Panc1 (cell line): ENCODE measurements at regions not wholly inside any gene's neighbourhood (a gene's known extent, or its start where the extent isn't known, plus 50 kb on each side); places are given as distances from the start of the nearest gene placed in this dataset.

Experiments
- ATAC-seq: fragments of 200-7000 bp; cut with Tn5 transposase; 2 replicates; pipeline ENCODE4 v1.9.1; 2020; ENCODE audit warnings: mild to moderate bottlenecking, moderate library complexity
- BruUV-seq: library from RNA; stranded (reverse); fragments of 400-500 nt; replicated peaks from 2 replicates; lab custom pipeline; 2021; lab: Mats Ljungman, UMichigan
- CTCF ChIA-PET: fragments of 300-600 bp; sonication (Branson Sonifier 250); formaldehyde crosslinking; loops from one replicate; lab custom pipeline; 2022; ENCODE audit warnings: antibody characterized with exemption; lab: Charles Lee
- POLR2A ChIA-PET: fragments of 300-600 bp; sonication (Branson Sonifier 250); formaldehyde crosslinking; loops from one replicate; lab custom pipeline; 2022; ENCODE audit warnings: antibody characterized with exemption; lab: Charles Lee
- DNase-seq: peaks from one replicate; pipeline ENCODE4 v3.0.0-alpha.2; 2010; ENCODE audit warnings: low read depth, low spot score
- H3K27ac ChIP-seq: 2 replicates; pipeline ENCODE4 v1.5.1; 2011; ENCODE audit warnings: mild to moderate bottlenecking, low read length, inconsistent platforms
- H3K27me3 ChIP-seq: fragments of 200-500 bp; sonication (Bioruptor generic); 2 replicates; pipeline ENCODE4 v1.6.0; 2014; ENCODE audit warnings: low read length, inconsistent platforms; ENCODE audit not compliant: control insufficient read depth, insufficient read depth
- H3K36me3 ChIP-seq: fragments of 200-500 bp; sonication (Bioruptor generic); 2 replicates; pipeline ENCODE4 v1.5.1; 2014; ENCODE audit warnings: inconsistent platforms, mild to moderate bottlenecking, low read length, moderate library complexity; ENCODE audit not compliant: control insufficient read depth, insufficient read depth
- H3K4me1 ChIP-seq: 2 replicates; pipeline ENCODE4 v1.5.1; 2011; ENCODE audit warnings: inconsistent platforms, mild to moderate bottlenecking, low read length, moderate library complexity; ENCODE audit not compliant: control insufficient read depth, insufficient read depth
- H3K4me3 ChIP-seq, 2 experiments: 2 replicates each; pipeline ENCODE4 v1.5.1; 2011 to 2012; ENCODE audit warnings: low read depth in 2 of 2, low read length in 2 of 2, mild to moderate bottlenecking in 2 of 2, inconsistent platforms in 1 of 2, moderate library complexity in 1 of 2
- H3K9me3 ChIP-seq: fragments of 200-500 bp; sonication (Bioruptor generic); 2 replicates; pipeline ENCODE4 v1.5.1; 2014; ENCODE audit warnings: low read depth, mild to moderate bottlenecking, inconsistent platforms, low read length, moderate library complexity; ENCODE audit not compliant: control insufficient read depth, insufficient read depth
- CTCF ChIP-seq: fragments of 450-650 bp; IDR thresholded peaks from 2 replicates; pipeline ENCODE4 v1.5.1; 2017; ENCODE audit warnings: mild to moderate bottlenecking
- POLR2AphosphoS5 ChIP-seq: IDR thresholded peaks from 2 replicates; pipeline ENCODE4 v1.6.1; 2012; ENCODE audit warnings: mild to moderate bottlenecking, low read depth, low read length, moderate library complexity
- REST ChIP-seq, 2 experiments: IDR thresholded peaks; 2 replicates each; pipeline ENCODE4 v1.6.1; 2011 to 2012; ENCODE audit warnings: low read depth in 2 of 2, control low read depth in 1 of 2, low read length in 1 of 2, mild to moderate bottlenecking in 1 of 2, moderate library complexity in 1 of 2; ENCODE audit not compliant: insufficient read depth in 1 of 2
- SIN3A ChIP-seq: IDR thresholded peaks from 2 replicates; pipeline ENCODE4 v1.6.1; 2012; ENCODE audit warnings: low read depth, mild to moderate bottlenecking, low read length, moderate library complexity, borderline replicate concordance; ENCODE audit not compliant: insufficient read depth
- TCF7L2 ChIP-seq: IDR thresholded peaks from 2 replicates; pipeline ENCODE4 v1.6.1; 2011; ENCODE audit warnings: mild to moderate bottlenecking, low read depth, low read length, inconsistent platforms
- in situ Hi-C: cut with HindIII; loops from 2 replicates; pipeline ENCODE4 v1.10.0; 2016; ENCODE audit warnings: low sequenced_read_pairs, low pct_unique_long_range_greater_than_20kb
- intact Hi-C: fragments of 100-400 bp; cut with micrococcal nuclease; formaldehyde crosslinking; loops from one replicate; pipeline ENCODE4 v1.10.0; 2022; ENCODE audit not compliant: unreplicated experiment

GRCh38 chr2:8215159-8215863 lies 466.5 kb upstream of the ID2 start:
- CTCF ChIA-PET: no interaction called here
- DNase-seq (no peak), ATAC-seq (no peak)
- POLR2A ChIA-PET: no interaction called here
- no TSS peak for BruUV-seq
- no peak for TF ChIP-seq CTCF
- no peak for TF ChIP-seq POLR2AphosphoS5
- no peak for TF ChIP-seq REST (IDR thresholded peaks at IDR 0.05; ENCODE audit: insufficient read depth in 1 of 2, low read depth in 2 of 2, low read length in 1 of 2)
- no peak for TF ChIP-seq SIN3A
- H3K27me3 ChIP-seq: no peaks in the 10 kb centered on the region; the same call in 1 of the 2 replicates
- H3K4me3 ChIP-seq: no peak overlapping the region
- in situ Hi-C loops: no loop called here
- no peak overlapping the region for H3K27ac ChIP-seq
- intact Hi-C loops: no loop called here
- no peaks in the 10 kb centered on the region for H3K9me3 ChIP-seq
- no peaks in the 10 kb centered on the region for H3K4me1 ChIP-seq
- no peaks in the 10 kb centered on the region for H3K36me3 ChIP-seq

- no peak for DNase-seq
- no peak for TF ChIP-seq TCF7L2
- TF ChIP-seq CTCF: no peak
- no peak for TF ChIP-seq POLR2AphosphoS5
- no peak for TF ChIP-seq REST (IDR thresholded peaks at IDR 0.05; ENCODE audit: insufficient read depth in 1 of 2, low read depth in 2 of 2, low read length in 1 of 2)
- no peak for TF ChIP-seq SIN3A
- Histone ChIP-seq H3K27me3 (no peaks in the 10 kb centered on the region; the same call in 1 of the 2 replicates), H3K9me3 (no peaks in the 10 kb centered on the region), H3K36me3 (no peaks in the 10 kb centered on the region), H3K4me1 (no peaks in the 10 kb centered on the region), H3K27ac (no peak overlapping the region), H3K4me3 (no peak overlapping the region)
- ATAC-seq: no peak
- ChIA-PET POLR2A (no interaction called here), CTCF (no interaction called here)
- in situ Hi-C loops: no loop called here
- BruUV-seq: no TSS peak
- intact Hi-C loops: no loop called here
Observed at GRCh38 chr2:8215982-8216381, 465.9 kb upstream of the ID2 start.
